T1000 (cell line): ENCODE measurements at regions not wholly inside any gene's neighbourhood (a gene's known extent, or its start where the extent isn't known, plus 50 kb on each side); places are given as distances from the start of the nearest gene placed in this dataset.

Experiments
- DNase-seq: peaks from one replicate; lab custom pipeline; 2025; ENCODE audit warnings: mixed read lengths; lab: John Stamatoyannopoulos, UW

- DNase-seq: no peak
Measured at GRCh38 chr3:18827664-18828063, 320.6 kb upstream of the KCNH8 start.

GRCh38 chr3:18825665-18826064, 322.6 kb upstream of the KCNH8 start:
- no peak for DNase-seq

DNA sequence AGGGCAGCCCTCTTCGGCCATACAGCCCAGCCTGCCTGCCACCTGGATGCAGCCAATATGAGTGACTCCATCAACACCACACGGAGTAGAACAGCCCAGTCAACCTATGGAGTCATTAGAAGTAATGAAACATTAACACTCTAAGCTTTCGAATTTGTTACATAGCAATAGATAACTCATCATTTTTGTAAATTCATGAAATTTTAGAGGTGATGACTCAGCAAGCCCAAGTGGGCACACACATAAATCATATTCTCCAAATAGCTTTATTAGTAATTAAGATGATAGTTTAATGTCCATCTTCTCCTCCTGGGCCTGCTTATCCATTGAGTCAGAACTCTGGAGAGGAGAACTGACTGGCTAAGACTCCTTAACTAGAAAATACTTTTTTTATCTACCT, 335.0 kb upstream of the KCNH8 start:
- DNase-seq: no peak

- DNase-seq: peak; percentile 50
Measured at GRCh38 chr3:18812316-18812715, 336.0 kb upstream of the KCNH8 start.

DNA sequence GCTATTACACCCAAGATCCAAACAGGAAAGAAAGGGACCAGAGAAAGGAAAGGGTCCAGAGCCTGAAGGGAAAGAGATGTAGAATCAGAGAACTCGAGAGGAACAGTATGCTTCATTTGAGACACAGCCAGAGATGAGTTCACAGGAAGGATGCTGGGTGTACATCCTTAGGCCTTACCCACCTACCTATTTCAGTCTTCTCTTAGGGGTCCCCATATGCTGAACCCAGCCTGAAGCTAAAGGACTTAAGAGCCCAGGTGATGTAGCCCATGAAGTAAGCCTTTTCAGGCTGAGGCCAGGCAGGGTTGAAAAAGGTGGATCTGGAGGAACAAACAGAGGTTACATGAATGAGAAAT, 338.0 kb upstream of the KCNH8 start:
- no peak for DNase-seq

DNA sequence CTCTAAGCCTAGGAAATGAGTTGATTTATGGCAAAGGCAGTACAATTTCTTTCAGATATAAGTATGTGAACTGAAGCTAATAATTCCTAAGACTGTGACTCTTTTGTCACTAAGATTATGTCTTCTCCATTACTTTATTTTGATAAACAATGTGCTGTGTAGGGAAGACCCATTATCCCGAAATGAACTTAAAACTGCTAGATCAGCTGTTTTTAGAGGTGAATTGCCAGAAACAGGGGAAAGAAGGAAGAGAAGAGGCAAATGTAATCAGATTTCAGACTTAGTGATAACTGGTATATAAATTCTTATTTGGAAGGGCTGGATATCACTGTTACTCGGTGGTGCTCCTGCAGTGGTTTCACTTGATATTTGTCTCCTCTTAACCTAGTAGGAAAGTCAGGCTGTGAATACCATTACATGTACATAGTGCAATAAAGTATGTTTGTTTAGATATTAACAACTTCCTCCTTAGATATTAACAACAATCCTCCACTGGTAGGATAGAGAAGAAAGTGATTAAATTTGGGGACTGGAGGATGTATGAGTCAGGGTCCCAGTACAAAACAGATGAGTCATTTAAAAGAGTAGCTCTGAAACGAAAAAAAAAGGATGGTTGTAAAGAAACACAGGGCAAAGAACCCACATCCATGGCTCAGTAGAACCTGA, 338.5 kb upstream of the KCNH8 start:
- DNase-seq: no peak

GRCh38 chr3:18808429-18808828, 339.9 kb upstream of the KCNH8 start:
- no peak for DNase-seq

GRCh38 chr3:18807593-18807992, 340.7 kb upstream of the KCNH8 start:
- no peak for DNase-seq

DNA sequence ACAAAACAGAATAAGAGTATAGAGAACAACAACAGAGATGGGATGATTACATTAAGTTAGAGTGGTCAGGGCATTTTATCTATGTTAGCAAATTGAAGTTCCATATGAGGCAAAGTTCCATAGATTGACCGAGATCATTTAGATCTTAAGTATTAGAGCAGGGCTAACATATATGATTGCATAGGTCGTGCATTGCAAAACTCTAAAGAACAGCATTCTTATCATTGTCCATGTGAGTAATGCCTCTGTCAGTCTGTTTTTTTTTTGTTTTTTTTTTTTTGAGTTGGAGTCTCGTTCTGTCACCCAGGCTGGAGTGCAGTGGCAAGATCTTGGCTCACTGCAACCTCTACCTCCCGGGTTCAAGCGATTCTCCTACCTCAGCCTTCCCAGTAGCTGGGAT, 341.7 kb upstream of the KCNH8 start:
- DNase-seq: no peak

DNA sequence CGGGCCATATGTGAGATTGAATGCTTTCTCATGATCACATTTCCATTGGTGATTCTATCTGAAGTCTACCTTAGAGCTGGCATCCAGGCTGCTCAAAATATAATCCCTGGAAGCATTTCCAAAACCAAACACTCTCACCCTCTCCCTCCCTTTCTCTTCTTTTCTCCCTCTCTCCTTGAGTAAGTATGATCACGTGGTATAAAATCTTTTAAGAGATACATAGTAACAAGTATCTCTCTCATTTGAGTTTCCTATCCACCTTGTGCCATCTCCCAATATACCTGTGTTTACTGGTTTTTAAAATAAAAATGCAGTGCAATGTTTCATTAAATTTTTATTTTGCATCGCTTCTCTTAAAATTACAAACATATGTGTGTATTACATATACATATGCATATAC, 350.9 kb upstream of the KCNH8 start:
- DNase-seq: no peak

DNA sequence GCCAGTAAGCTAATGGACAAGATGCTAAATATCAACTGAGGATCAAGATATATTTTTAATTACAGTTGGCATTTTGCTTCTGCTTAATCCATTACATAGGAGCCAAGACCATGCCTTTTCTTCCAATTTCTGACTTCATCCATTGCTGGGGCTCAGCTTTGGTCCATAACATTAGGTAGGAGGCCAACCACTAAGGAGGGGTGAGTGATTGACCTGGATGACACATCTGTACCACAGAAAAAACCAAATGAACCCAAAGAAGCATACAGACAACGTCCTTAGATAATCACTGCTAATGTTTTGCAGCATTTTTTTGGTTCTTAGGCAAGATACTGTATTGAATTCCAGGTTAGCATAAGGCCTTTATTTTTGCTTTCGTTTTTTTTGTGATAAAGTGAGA, 353.2 kb upstream of the KCNH8 start:
- DNase-seq: no peak

DNA sequence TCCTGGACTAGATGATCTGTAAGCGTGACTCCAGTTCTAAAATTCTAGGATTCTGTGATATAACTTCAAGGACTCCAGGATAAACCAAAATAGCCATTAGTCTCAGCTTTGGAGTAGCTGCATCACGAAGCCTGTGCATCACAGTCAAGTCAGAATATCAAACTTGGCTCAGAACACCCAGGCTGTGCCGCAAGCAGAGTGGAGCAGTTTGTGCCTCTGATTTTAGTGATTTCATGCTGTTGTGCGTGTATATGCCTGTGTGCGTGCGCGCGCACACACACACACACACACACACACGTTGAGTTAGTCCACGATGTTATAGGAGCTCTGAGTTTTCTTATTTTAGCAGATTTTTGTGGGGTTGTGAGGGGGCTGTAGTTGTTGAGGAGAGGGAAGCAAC, 356.6 kb upstream of the KCNH8 start:
- DNase-seq: no peak

- DNase-seq: no peak
Measured at GRCh38 chr3:18791182-18791581, 357.1 kb upstream of the KCNH8 start.

- DNase-seq: no peak
Measured at GRCh38 chr3:18790384-18790783, 357.9 kb upstream of the KCNH8 start.

DNA sequence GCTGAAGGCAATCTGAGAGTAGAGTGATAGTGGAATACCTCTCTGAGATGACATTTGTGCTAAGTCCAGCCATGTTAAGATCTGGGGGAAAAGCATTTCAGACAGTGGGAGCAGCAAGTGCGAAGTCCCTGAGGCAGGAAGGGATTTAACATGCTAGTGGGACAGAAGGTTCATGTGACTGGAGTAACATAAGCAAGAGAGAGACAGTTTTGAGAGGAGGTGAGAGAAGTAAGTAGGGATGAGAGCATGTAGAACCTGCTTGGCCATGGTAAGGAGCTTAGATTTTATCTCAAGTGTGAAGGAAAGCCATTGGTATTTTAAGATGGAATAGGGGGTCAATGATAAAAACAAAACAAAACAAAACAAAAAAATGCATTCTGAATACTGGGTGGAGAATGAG, 358.6 kb upstream of the KCNH8 start:
- DNase-seq: no peak

DNA sequence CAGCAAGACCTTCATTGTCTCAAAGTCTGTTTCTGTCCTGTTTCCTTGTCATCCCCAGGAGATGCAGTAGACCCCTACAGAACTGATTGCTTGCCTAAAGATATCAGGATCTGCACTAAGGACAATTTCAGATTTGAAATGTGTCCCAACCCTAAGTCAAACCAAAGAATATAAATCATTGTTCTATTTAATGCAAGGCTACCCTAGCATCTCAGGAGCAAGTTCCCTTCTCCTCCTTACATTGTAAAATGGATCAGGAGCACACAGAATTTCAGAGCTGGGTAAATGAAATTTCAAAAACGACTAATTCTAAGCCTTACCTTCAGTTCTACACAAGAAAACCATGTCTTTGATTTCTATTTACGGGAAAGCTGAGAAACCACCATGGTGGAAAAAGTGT, 360.9 kb upstream of the KCNH8 start:
- no peak for DNase-seq

DNA sequence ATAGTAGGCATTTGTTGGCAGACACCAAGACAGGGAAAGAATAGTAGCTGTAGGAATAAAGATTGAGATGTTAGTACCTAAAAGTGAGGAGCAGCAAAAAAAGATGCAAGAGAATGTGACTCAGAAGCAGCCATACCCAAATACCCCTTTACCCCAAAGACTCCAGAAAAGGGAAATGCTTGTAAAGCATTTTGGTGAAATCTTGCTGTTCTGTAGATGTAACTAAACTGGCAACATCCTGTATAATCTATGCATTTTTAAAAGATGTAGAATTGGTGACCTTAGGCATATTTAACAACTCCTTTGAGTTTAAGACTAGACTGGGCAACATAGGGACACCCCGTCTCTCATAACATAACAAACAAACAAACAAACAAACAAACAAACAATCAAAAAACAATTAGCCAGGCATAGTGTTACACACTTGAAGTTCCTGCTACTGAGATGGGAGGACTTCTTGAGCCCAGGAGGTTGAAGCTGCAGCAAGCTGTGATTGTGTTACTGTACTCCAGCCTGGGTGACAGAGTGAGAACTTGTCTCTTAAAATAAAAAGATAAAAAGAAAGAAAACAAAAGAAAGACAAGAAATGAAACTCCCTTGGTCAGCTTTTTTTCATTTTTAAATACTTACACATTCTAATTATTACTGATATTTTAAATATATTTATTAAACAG, 361.5 kb upstream of the KCNH8 start:
- DNase-seq: no peak

DNA sequence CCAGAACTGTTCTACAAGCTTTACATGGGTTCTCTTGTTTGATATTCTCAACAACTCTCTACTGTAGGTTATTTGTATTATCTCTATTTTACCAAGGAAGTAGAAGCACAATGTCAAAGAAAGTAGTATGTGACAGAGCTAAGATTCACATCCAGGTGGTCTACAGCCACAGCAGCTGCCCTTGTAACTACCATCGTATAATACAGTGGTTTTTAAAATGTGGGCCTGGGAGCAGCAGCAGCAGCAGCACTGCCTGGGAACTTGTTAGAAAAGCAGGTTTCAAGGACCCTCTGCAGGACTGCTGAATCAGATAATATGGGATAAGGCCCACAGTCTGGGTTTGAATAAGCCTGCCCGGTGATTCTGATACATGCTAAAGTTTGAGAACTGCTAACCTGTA, 357.1 kb upstream of the SATB1 start:
- no peak for DNase-seq

GRCh38 chr3:18780959-18781358, 355.8 kb upstream of the SATB1 start:
- no peak for DNase-seq

DNA sequence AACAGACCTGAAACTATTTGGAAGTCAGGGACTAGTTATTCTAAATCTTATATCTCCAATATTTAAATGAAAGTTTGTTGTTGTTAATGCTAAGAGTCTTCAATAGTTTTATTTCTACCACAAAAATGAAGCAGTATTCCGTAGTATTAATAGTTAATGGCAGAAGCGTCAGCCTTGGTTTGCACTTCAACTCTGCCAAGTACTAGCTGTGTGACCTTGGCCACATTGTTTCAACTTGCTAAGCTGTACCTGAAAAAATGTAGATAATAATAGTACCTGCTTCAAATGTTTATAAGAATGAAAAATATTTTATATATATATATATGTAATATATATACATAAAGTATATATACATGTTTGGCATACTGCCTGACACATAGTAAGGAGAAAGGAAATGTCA, 354.6 kb upstream of the SATB1 start:
- DNase-seq: no peak

DNA sequence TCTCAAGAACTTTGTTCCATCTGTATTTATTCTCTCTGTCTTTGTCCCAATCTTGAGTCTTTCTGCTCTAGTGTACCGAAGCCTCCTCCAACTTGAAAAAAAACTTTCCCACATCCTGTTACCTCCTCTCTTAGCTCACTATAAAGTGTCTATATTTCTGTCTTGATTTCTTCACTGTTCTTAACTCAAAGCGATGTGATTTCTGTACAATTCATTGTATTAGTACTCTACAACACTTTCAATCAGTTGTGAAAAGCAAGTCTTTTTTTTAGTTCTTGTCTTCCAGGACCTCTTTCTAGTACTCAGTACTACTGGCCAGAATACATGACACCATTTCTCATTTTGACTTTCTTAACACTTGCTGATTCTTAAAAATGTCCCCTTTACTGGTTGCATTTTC, 353.5 kb upstream of the SATB1 start:
- DNase-seq: no peak

GRCh38 chr3:18778094-18778493, 353.0 kb upstream of the SATB1 start:
- DNase-seq: no peak

GRCh38 chr3:18775501-18775900, 350.4 kb upstream of the SATB1 start:
- DNase-seq: no peak
